H1 (cell line): ENCODE measurements at regions not wholly inside any gene's neighbourhood (a gene's known extent, or its start where the extent isn't known, plus 50 kb on each side); places are given as distances from the start of the nearest gene placed in this dataset.

Source experiments
- CTCF ChIA-PET: fragments of 300-600 bp; sonication (Branson Sonifier 250); formaldehyde crosslinking; loops from one replicate; lab custom pipeline; 2021; ENCODE audit not compliant: partially characterized antibody; lab: Charles Lee
- POLR2A ChIA-PET: fragments of 300-600 bp; sonication (Branson Sonifier 250); formaldehyde crosslinking; loops from one replicate; lab custom pipeline; 2021; ENCODE audit warnings: inconsistent platforms; ENCODE audit not compliant: partially characterized antibody; lab: Charles Lee
- DNase-seq, 2 experiments: peaks; one replicate each; pipeline versions ENCODE4 v3.0.0 to v3.0.0-alpha.2; 2010 to 2022; ENCODE audit warnings: low spot score in 2 of 2, low read depth in 1 of 2, mixed read lengths in 1 of 2
- FAIRE-seq: peaks from 2 replicates; lab custom pipeline; 2011; peaks lifted over from hg19 to GRCh38; lab: Jason Lieb, UNC
- H2AFZ ChIP-seq: 2 replicates; pipeline ENCODE4 v1.8.1; 2012; ENCODE audit warnings: low read length, inconsistent platforms
- H2AK5ac ChIP-seq: 2 replicates; pipeline ENCODE4 v1.6.1; 2013; ENCODE audit warnings: low read depth, low read length
- H2BK120ac ChIP-seq: replicated peaks from 2 replicates; pipeline ENCODE3; 2013; ENCODE audit warnings: low read depth, low read length, inconsistent platforms
- H2BK12ac ChIP-seq: 2 replicates; pipeline ENCODE4 v1.6.1; 2013; ENCODE audit warnings: low read depth, low read length
- H2BK15ac ChIP-seq: 2 replicates; pipeline ENCODE4 v1.6.1; 2013; ENCODE audit warnings: low read length
- H2BK20ac ChIP-seq: 2 replicates; pipeline ENCODE4 v1.6.1; 2013; ENCODE audit warnings: low read length
- H2BK5ac ChIP-seq: 2 replicates; pipeline ENCODE4 v1.6.1; 2013; ENCODE audit warnings: low read depth, low read length
- H3K14ac ChIP-seq: 2 replicates; pipeline ENCODE4 v1.6.1; 2013; ENCODE audit warnings: inconsistent platforms; ENCODE audit not compliant: insufficient read length
- H3K18ac ChIP-seq: 2 replicates; pipeline ENCODE4 v1.6.1; 2013; ENCODE audit warnings: low read length; ENCODE audit errors: extremely low read depth
- H3K23ac ChIP-seq: 2 replicates; pipeline ENCODE4 v1.6.1; 2013; ENCODE audit warnings: inconsistent platforms; ENCODE audit not compliant: insufficient read length
- H3K23me2 ChIP-seq: 2 replicates; pipeline ENCODE4 v1.6.1; 2013; ENCODE audit warnings: low read depth, low read length
- H3K27ac ChIP-seq: 2 replicates; pipeline ENCODE4 v1.6.1; 2011; ENCODE audit warnings: low read depth, low read length, inconsistent platforms
- H3K27me3 ChIP-seq, 4 experiments: replicated peaks in 1 of 4; 1 replicate in 1 of 4; 2 replicates in 3 of 4; pipeline versions ENCODE4 v1.6.1 to v1.8.1; 2011 to 2013; ENCODE audit warnings: low read length in 3 of 4, mild to moderate bottlenecking in 3 of 4, inconsistent platforms in 2 of 4, mixed read lengths in 2 of 4, moderate library complexity in 1 of 4; ENCODE audit not compliant: control insufficient read depth in 3 of 4, insufficient read depth in 3 of 4; ENCODE audit errors: extremely low read depth in 1 of 4
- H3K36me3 ChIP-seq, 4 experiments: 2 replicates each; pipeline versions ENCODE4 v1.6.1 to v1.8.1; 2011 to 2013; ENCODE audit warnings: mild to moderate bottlenecking in 4 of 4, low read length in 3 of 4, moderate library complexity in 2 of 4, control low read depth in 1 of 4, inconsistent platforms in 1 of 4; ENCODE audit not compliant: insufficient read depth in 4 of 4, control insufficient read depth in 2 of 4
- H3K4ac ChIP-seq: replicated peaks from 2 replicates; pipeline ENCODE3; 2013; ENCODE audit warnings: low read length, low read depth, mixed read lengths, inconsistent platforms; ENCODE audit not compliant: insufficient read length
- H3K4me1 ChIP-seq, 4 experiments: replicated peaks in 1 of 4; 1 replicate in 1 of 4; 2 replicates in 3 of 4; pipeline versions ENCODE4 v1.6.1 to v1.8.1; 2011 to 2013; ENCODE audit warnings: low read length in 3 of 4, inconsistent platforms in 2 of 4, mixed read lengths in 1 of 4; ENCODE audit not compliant: insufficient read depth in 4 of 4, control insufficient read depth in 3 of 4
- H3K4me2 ChIP-seq, 2 experiments: 2 replicates each; pipeline versions ENCODE4 v1.6.1 to v1.8.1; 2011 to 2013; ENCODE audit warnings: low read depth in 2 of 2, low read length in 2 of 2, control low read depth in 1 of 2, inconsistent platforms in 1 of 2, mild to moderate bottlenecking in 1 of 2; ENCODE audit not compliant: insufficient read depth in 1 of 2
- H3K4me3 ChIP-seq, 4 experiments: fragments of 200-600, 300-600 bp in 1 of 4; sonication (generic), shearing (Covaris generic), sonication (Bioruptor Twin) in 1 of 4; 2 replicates each; pipeline versions ENCODE4 v1.5.1 to v1.8.1; 2011 to 2016; ENCODE audit warnings: low read length in 4 of 4, low read depth in 3 of 4, control low read depth in 2 of 4, inconsistent platforms in 2 of 4, mild to moderate bottlenecking in 2 of 4, mixed read lengths in 1 of 4, moderate library complexity in 1 of 4; ENCODE audit not compliant: insufficient read depth in 2 of 4; ENCODE audit errors: extremely low read depth in 1 of 4
- H3K56ac ChIP-seq: replicated peaks from 2 replicates; pipeline ENCODE3; 2013; ENCODE audit warnings: low read depth, mild to moderate bottlenecking, mixed read lengths, low read length, inconsistent platforms; ENCODE audit not compliant: insufficient read length
- H3K79me1 ChIP-seq: 2 replicates; pipeline ENCODE4 v1.6.1; 2013; ENCODE audit warnings: low read depth, low read length, control low read depth
- H3K79me2 ChIP-seq, 2 experiments: 2 replicates each; pipeline versions ENCODE4 v1.6.1 to v1.8.1; 2012 to 2013; ENCODE audit warnings: low read length in 2 of 2, mild to moderate bottlenecking in 2 of 2, inconsistent platforms in 1 of 2; ENCODE audit not compliant: insufficient read depth in 2 of 2, control insufficient read depth in 1 of 2
- H3K9ac ChIP-seq, 4 experiments: replicated peaks in 1 of 4; 1 replicate in 1 of 4; 2 replicates in 3 of 4; pipeline versions ENCODE4 v1.6.1 to v1.8.1; 2011 to 2013; ENCODE audit warnings: low read depth in 3 of 4, low read length in 3 of 4, control low read depth in 2 of 4, mild to moderate bottlenecking in 2 of 4, moderate library complexity in 2 of 4, inconsistent platforms in 1 of 4; ENCODE audit errors: extremely low read depth in 1 of 4
- H3K9me3 ChIP-seq, 2 experiments: 2 replicates each; pipeline versions ENCODE4 v1.6.1 to v1.8.1; 2012 to 2013; ENCODE audit warnings: mild to moderate bottlenecking in 2 of 2, moderate library complexity in 2 of 2, control low read depth in 1 of 2, inconsistent platforms in 1 of 2, low read depth in 1 of 2, low read length in 1 of 2, mixed read lengths in 1 of 2; ENCODE audit not compliant: insufficient read depth in 2 of 2
- H4K20me1 ChIP-seq, 2 experiments: replicated peaks in 1 of 2; 2 replicates each; pipeline versions ENCODE3 to v1.8.1; 2011 to 2013; ENCODE audit warnings: inconsistent platforms in 2 of 2, low read length in 2 of 2, mild to moderate bottlenecking in 1 of 2; ENCODE audit not compliant: insufficient read depth in 2 of 2, control insufficient read depth in 1 of 2
- H4K5ac ChIP-seq: 2 replicates; pipeline ENCODE4 v1.6.1; 2013; ENCODE audit warnings: low read length, low read depth, mixed read lengths, inconsistent platforms; ENCODE audit not compliant: insufficient read length
- H4K8ac ChIP-seq: 2 replicates; pipeline ENCODE4 v1.8.0; 2013; ENCODE audit warnings: mild to moderate bottlenecking, moderate library complexity, low read length, inconsistent platforms; ENCODE audit not compliant: insufficient read depth; ENCODE audit errors: extremely low read depth
- H4K91ac ChIP-seq: replicated peaks from 2 replicates; pipeline ENCODE3; 2013; ENCODE audit warnings: low read length, mixed read lengths, inconsistent platforms; ENCODE audit not compliant: insufficient read length
- GTF2F1 ChIP-seq: IDR thresholded peaks from 2 replicates; pipeline ENCODE4 v1.6.1; 2012; ENCODE audit warnings: low read depth, low read length, improper control_type of control experiment, borderline replicate concordance
- WGBS, 2 experiments: shearing (Covaris generic) in 1 of 2; methylation state at CpG; one replicate each; pipeline versions ENCODE4 v1.1.6 to v1.1.7; 2013 to 2015; ENCODE audit warnings: low lambda C conversion rate in 2 of 2, mixed read lengths in 2 of 2, inconsistent platforms in 1 of 2, low coverage in 1 of 2, missing lambda C conversion rate in 1 of 2; ENCODE audit not compliant: insufficient replicate concordance in 2 of 2, insufficient coverage in 1 of 2, insufficient read length in 1 of 2; ENCODE audit errors: extremely low coverage in 1 of 2, missing lambda C conversion rate in 1 of 2; 5-methylcytosine and 5-hydroxymethylcytosine counted together

DNA sequence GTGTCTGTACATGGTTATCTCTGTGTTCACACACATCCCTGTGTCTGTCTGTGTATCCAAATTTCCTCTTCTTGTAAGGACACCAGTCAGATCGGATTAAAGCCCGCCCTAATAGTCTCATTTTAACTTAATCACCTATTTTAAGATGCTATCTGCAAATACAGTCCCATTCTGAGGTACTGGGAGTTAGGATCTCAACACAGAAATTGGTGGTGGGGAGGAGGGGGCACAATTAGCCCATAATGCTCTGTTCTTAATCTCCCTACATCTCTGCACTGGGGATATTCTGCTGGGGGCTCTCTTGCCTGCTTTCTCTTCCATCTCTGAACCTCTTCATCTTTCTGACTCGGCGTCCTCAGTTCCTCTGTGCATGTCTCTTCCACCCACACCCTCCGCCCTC lies 320.7 kb downstream of the CDC5L start:
- CTCF ChIA-PET = no interaction called here
- Histone ChIP-seq H3K4ac (no peak overlapping the region), H2BK20ac (no peak overlapping the region), H4K8ac (no peak overlapping the region), H3K4me2 (no peak overlapping the region), H3K79me1 (no peaks in the 10 kb centered on the region), H3K56ac (no peak overlapping the region), H3K14ac (no peak overlapping the region), H3K27ac (no peak overlapping the region), H4K5ac (no peak overlapping the region), H3K23ac (no peak overlapping the region), H3K79me2 (no peaks in the 10 kb centered on the region), H3K9ac (no peak overlapping the region), H2BK15ac (no peak overlapping the region), H2BK120ac (no peak overlapping the region), H3K27me3 (no peaks in the 10 kb centered on the region), H3K4me1 (peaks cover 0 to 3% (median 0%) of the 10 kb centered on the region in 4 experiments; a peak in 2 of 7 replicates), H3K36me3 (no peaks in the 10 kb centered on the region), H3K4me3 (no peak overlapping the region), H2BK5ac (no peak overlapping the region), H4K91ac (no peak overlapping the region), H2AK5ac (no peak overlapping the region), H2BK12ac (no peak overlapping the region), H4K20me1 (no peaks in the 10 kb centered on the region), H3K9me3 (no peaks in the 10 kb centered on the region), H3K18ac (no peak overlapping the region), H2AFZ (no peak overlapping the region), H3K23me2 (peaks cover 2% of the 10 kb centered on the region; the same call in 1 of the 2 replicates)
- DNase-seq (no peak), FAIRE-seq (no peak)
- TF ChIP-seq GTF2F1 = no peak
- POLR2A ChIA-PET = no interaction called here
- 89% methylated on average over 5 of the region's 5 CpGs; no CpG with 5 or more reads in 1 of the 2 experiments for WGBS, 2 experiments
